HepG2 (cell line): ENCODE measurements at regions not wholly inside any gene's neighbourhood (a gene's known extent, or its start where the extent isn't known, plus 50 kb on each side); places are given as distances from the start of the nearest gene placed in this dataset.

Experiments
- GABPA ChIP-seq, 2 experiments: IDR thresholded peaks; 2 replicates each; pipeline ENCODE4 v1.6.1; 2011 to 2016; ENCODE audit warnings: low read depth in 2 of 2, low read length in 1 of 2, missing biosample characterization in 1 of 2, missing genetic modification characterization in 1 of 2
- TP53 ChIP-seq: sonication (generic); formaldehyde crosslinking; conservative IDR thresholded peaks from 2 replicates; pipeline ENCODE4 v1.4.0; 2020; ENCODE audit warnings: missing genetic modification reagents
- U2AF2 ChIP-seq: fragments of 200-400 bp; formaldehyde crosslinking; IDR thresholded peaks from 2 replicates; pipeline ENCODE4 v1.6.1; 2017; ENCODE audit warnings: low read depth, mild to moderate bottlenecking, low read length
- ZNF75D ChIP-seq: sonication (generic); formaldehyde crosslinking; IDR thresholded peaks from 2 replicates; pipeline ENCODE4 v1.8.1; 2023; ENCODE audit warnings: missing genetic modification reagents, mild to moderate bottlenecking, borderline replicate concordance
- TF ChIP-seq, protein P1 (sequence below): sonication (generic); formaldehyde crosslinking; IDR thresholded peaks from 2 replicates; pipeline ENCODE4 v1.5.0; 2020; ENCODE audit warnings: mild to moderate bottlenecking, missing genetic modification reagents, moderate library complexity

DNA sequence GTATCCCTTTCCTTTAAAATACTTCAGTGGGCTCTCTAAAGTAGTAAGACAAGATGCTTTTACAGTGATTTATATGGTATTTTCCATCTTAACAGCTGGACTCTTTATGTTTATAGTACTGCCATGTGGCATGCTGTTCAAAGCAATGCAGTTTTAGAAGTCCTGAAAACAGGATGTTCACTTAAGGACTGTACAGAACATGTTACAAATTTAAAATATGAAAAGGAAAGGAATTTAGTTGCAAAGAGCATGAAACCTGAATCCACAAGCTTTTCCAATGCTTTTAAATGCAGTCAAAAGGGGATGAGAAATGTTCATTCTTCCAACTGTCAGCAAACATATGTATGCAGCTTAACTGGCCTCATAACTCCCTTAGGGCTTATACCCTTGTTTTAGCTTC is 580.2 kb downstream of the EFNA5 start:
- TF ChIP-seq ZNF75D: no peak
- TF ChIP-seq U2AF2: no peak
- TF ChIP-seq TP53: no peak
- no peak for TF ChIP-seq GABPA (IDR thresholded peaks at IDR 0.05; ENCODE audit: low read depth, low read length)
- no peak for TF ChIP-seq GABPA (CRISPR knock-in tag; IDR thresholded peaks at IDR 0.05; ENCODE audit: low read depth)
- TF ChIP-seq, protein P1, sequence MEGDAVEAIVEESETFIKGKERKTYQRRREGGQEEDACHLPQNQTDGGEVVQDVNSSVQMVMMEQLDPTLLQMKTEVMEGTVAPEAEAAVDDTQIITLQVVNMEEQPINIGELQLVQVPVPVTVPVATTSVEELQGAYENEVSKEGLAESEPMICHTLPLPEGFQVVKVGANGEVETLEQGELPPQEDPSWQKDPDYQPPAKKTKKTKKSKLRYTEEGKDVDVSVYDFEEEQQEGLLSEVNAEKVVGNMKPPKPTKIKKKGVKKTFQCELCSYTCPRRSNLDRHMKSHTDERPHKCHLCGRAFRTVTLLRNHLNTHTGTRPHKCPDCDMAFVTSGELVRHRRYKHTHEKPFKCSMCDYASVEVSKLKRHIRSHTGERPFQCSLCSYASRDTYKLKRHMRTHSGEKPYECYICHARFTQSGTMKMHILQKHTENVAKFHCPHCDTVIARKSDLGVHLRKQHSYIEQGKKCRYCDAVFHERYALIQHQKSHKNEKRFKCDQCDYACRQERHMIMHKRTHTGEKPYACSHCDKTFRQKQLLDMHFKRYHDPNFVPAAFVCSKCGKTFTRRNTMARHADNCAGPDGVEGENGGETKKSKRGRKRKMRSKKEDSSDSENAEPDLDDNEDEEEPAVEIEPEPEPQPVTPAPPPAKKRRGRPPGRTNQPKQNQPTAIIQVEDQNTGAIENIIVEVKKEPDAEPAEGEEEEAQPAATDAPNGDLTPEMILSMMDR: no peak
